A549 (cell line): ENCODE measurements at regions not wholly inside any gene's neighbourhood (a gene's known extent, or its start where the extent isn't known, plus 50 kb on each side); places are given as distances from the start of the nearest gene placed in this dataset.
"Not testable (repeated sequence)": the region's sequence is repeated elsewhere in the genome, so short reads cannot be mapped to it uniquely, and the experiment has no call there.

Experiments used
- CHD4 ChIP-seq: fragments of 200-600 bp; sonication (generic); IDR thresholded peaks from 2 replicates; pipeline ENCODE4 v1.6.1; 2016; ENCODE audit warnings: antibody characterized with exemption, mild to moderate bottlenecking, borderline replicate concordance
- USF2 ChIP-seq: fragments of 450-650 bp; IDR thresholded peaks from 2 replicates; pipeline ENCODE4 v1.6.1; 2014; ENCODE audit warnings: antibody characterized with exemption

- not testable (repeated sequence) for TF ChIP-seq USF2, CHD4
Observed at GRCh38 chr9:34855016-34855415, 103.1 kb upstream of the PHF24 start.
